HG03342 (cell line): ENCODE measurements at regions not wholly inside any gene's neighbourhood (a gene's known extent, or its start where the extent isn't known, plus 50 kb on each side); places are given as distances from the start of the nearest gene placed in this dataset.
"Not testable (repeated sequence)": the region's sequence is repeated elsewhere in the genome, so short reads cannot be mapped to it uniquely, and the experiment has no call there.

ENCODE experiments used
- ATAC-seq: cut with Tn5 transposase; IDR thresholded peaks from one replicate; pipeline ENCODE4 v1.9.1; 2021; ENCODE audit warnings: mild to moderate bottlenecking, moderate library complexity; ENCODE audit not compliant: unreplicated experiment

DNA sequence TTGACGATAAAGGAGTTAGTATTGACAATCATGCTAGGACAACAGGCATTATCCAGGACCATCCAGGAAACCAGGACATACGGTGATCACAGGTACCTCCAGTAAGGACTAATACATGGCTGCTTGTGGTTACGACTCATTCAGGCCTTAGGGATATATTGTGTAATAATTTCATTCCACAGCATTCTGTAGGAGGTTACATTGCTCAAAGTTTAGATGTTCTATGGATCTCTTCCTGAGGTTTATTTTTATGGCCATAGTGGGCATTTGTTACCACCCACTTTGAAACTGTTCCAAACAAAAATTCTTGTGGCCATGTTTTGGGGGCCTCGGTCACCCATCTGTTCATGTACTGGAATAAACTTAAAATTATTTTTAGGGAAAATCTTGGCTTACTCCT, 431.6 kb downstream of the METTL4 start:
- ATAC-seq: no peak

GRCh38 chr18:2143636-2144035, 427.7 kb downstream of the METTL4 start:
- ATAC-seq: no peak

DNA sequence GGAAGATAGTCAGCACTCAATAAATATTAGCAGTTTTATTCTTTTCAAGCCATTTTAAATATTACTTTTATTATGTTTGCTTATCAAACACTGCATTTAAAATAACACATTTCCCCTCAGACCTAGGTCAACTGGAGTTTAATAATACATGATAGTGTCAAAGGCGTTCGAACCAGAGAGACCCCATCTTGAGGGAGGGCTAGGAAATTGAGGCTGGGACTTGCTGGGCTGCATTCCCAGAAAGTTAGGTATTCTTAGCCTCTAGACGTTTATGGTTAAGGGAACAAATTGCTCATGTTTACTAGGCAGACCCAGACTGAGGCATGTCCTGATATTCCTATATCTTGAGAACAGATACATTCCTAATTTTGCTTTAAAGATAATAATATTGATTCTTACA, 426.5 kb downstream of the METTL4 start:
- ATAC-seq: no peak

DNA sequence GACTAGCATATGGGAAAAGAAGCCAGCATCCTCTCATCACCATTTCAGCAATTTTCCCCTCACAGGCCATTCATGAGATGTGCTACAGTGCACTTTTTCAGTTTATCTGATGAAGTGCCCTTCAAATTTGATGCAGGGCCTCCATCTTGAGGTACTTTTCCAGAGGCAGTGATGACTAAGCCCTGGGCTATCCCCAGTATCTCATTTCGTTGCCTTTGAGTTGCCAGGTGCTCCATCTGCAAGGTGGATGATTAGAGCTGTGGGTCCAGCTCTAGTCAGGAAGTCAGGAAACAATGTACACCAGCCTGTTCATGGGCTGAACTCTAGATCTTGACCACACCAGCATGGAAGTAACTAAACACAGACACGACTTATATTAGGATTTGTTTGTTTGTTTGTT, 425.2 kb downstream of the METTL4 start:
- no peak for ATAC-seq

DNA sequence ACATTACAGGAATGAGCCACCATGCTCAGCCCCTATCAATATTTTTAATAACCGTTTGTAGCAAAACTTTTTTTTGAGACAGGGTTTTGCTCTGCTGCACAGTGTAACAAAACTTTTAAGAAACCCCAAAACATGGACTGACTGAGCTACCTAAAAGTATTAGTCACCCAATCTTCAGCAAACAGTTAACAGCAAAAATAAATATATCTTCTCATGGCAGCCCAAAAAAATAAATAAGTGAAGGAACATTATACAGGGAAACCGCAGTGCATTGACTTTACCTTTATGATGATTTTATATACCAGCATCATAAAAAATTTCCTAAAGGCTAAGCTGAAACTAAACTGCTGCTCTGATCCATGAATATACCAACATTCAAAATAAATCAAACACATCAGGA, 424.6 kb downstream of the METTL4 start:
- no peak for ATAC-seq

DNA sequence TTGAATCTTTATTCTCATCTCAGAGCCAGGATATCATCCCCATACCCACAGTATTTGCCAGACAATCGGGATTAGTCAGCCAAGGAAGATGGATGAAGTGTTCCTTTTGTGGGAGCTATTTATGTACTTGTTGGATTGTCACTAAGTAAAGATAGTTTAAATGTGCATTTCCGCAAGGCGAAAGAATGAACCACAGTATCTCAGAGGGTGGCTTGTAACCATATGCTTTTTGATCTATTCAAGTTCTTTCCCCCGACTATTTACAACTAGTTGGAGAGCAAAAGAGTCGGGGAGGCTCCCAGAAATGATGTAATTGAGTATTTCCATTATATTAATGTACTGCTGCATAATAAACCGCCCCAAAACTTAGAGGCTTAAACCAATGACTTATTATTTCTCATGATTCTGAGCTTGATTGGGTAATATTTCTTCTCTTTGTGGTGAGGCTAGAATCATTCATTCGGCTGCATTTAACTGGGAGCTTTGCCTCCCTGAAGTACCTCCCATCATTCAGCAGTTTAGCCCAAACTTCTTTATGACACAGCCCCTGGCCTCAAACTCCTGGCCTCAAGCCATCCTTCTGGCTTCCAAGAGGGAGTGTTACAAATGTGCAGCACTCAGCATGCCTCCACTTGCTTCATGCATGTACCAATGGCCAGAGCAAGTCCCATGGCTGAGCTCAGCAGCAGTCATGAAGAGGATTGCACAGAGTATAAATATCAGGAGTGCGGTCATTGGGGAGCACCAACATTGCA, 423.7 kb downstream of the METTL4 start:
- no peak for ATAC-seq

DNA sequence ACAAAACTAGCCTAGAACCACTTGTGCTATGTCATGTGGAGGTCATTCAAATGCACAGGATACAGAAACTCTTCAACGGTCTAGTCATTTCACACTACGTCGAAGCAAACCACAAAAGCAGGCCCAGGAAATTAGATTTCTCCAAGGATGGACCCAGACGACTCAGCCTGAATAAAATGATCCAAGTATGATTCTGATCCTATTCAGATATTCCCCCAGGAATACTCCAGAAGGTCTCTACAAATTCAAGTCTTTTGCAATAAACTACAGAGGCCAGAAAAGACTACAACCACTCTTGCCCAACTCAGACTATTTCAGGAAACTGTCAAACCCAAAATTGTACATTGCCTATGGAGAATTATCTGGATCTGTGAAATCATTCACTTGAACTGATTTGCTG, 422.5 kb downstream of the METTL4 start:
- no peak for ATAC-seq

GRCh38 chr18:2150566-2150965, 420.7 kb downstream of the METTL4 start:
- no peak for ATAC-seq

DNA sequence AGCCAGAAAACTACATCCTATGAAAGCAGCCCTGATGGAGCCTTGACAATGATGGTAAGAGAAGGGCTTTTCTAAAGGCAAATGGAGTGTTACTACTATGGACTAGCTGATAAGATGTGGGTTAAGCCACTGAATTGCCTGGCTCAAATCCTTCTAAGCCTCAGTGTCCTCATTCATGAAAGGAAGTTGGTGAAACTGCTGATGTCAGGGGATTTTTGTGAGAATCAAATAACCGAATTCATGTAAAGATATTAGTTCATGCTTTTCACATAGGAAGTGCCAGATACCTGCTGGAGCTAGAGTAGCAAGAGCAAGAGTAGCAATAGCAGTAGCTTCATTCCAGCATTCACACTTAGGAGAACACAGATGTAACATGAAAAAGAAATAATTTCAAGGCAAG, 417.0 kb downstream of the METTL4 start:
- ATAC-seq: no peak

GRCh38 chr18:2164644-2165550, 406.4 kb downstream of the METTL4 start:
- no peak for ATAC-seq

- ATAC-seq: not testable (repeated sequence)
Observed at GRCh38 chr18:2166876-2167275, 404.4 kb downstream of the METTL4 start.

GRCh38 chr18:2168022-2168421, 403.3 kb downstream of the METTL4 start:
- no peak for ATAC-seq

GRCh38 chr18:2169656-2170055, 401.6 kb downstream of the METTL4 start:
- no peak for ATAC-seq

DNA sequence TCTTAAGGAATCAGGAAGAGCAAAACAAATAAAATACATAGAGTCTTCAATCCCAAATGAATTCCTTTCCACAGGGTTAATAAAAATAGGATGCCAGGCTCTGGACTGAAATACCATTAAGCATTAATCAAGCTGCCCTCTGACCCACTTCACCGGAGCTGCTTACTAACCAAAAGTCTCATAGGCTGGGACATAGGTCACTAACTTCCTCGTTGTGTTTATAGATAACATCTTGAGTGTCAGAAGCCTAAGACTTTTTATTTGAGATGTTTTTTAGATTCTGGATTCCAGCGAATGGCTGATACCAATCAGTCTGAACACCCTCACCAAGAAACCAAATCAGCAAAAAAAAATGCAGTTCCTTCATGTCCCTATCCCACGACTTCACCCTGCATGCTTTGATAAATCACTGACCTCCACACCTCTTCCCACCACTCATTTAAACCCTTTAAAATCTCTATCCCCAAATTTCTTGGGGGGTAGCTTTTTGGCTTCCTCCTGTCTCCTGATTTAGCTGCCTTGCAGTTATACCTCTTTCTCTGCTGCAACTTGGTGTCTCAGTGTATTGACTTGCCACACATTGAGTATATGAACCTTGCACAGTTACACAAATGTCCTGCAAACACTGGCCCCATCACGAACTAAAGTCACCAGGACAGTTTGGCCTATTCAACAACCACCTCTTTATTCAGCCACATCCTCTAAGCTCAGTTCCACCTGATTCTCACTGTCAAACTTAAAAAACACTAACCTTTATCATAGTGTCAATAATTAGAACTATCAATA, 399.3 kb downstream of the METTL4 start:
- ATAC-seq: no peak

DNA sequence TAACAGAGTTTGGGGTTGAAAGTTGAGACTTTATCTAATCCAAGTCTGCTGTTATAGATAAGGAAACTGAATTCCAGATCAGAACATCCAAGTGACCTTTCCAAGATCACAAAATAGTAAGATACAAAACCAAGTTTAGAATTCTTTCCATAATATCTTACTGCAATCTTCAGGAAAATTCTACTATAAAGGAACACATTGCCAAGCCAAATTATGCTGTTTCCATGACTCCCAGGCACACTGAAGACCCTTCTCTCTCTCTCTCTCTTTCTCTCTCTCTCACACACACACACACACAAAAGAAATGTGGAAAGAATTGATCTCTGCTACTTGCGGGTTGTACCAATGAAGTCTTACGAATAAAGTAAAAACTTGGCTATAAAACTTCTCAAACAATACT, 398.4 kb downstream of the METTL4 start:
- ATAC-seq: no peak

GRCh38 chr18:2173486-2173885, 397.8 kb downstream of the METTL4 start:
- ATAC-seq: no peak

- no peak for ATAC-seq
Observed at GRCh38 chr18:2178036-2178435, 393.3 kb downstream of the METTL4 start.

DNA sequence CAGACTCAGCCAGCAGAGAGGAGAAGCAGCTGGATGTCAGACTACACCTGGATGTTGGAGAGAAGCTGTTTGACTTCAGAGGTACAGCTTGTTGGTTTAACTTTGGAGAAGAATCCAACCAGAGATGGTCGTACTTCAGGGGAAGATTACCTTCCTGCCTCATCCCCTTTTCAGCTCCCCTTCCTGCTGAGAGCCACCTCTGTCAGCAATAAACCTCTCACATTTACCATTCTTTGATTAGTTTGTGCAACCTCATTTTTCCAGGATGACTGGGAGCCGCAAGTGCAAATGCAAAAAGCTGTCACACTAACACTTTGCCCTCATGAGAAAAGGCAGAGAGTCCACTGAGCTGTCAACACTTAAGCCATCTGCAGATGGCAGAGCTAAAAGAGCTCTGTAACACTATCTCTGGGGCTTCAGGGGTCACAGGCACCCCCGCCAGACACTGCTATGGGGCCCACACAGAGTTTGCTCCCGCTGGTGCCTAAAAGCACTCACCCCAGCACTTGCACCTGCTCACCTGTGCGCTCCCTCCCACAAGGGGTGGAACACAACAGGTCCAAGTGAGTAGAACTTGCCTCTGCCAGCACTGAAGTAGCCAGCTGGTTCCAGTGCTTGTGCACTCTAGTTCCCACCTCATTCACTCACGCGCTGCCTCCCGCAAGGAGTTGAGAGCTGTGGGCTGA, 391.7 kb downstream of the METTL4 start:
- no peak for ATAC-seq

GRCh38 chr18:2180586-2180985, 390.7 kb downstream of the METTL4 start:
- ATAC-seq: no peak

DNA sequence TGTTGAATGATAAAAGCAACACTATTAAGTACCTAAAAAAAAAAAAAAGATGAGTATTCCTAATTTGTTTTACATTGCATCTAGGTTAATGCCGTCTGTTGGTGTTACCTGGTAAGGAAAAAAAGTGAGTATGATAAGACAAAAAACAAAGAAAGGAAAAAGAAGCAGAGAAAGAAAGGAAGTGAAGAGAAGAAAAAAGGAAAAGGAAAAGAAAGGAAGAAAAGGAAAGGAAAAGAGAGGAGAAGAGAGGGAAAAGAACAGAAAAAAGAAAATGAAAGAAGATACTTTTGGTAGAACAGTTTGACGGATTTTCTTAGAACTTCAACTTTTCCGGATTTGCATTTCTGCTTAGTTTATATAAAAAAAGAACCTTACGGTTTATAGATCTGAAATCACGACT, 387.9 kb downstream of the METTL4 start:
- ATAC-seq: no peak

- no peak for ATAC-seq
Observed at GRCh38 chr18:2186967-2187366, 384.3 kb downstream of the METTL4 start.
